ENCODE measurements at regions not wholly inside any gene's neighbourhood (a gene's known extent, or its start where the extent isn't known, plus 50 kb on each side); places are given as distances from the start of the nearest gene placed in this dataset.
"Not testable (repeated sequence)": the region's sequence is repeated elsewhere in the genome, so short reads cannot be mapped to it uniquely, and the experiment has no call there.

DNA sequence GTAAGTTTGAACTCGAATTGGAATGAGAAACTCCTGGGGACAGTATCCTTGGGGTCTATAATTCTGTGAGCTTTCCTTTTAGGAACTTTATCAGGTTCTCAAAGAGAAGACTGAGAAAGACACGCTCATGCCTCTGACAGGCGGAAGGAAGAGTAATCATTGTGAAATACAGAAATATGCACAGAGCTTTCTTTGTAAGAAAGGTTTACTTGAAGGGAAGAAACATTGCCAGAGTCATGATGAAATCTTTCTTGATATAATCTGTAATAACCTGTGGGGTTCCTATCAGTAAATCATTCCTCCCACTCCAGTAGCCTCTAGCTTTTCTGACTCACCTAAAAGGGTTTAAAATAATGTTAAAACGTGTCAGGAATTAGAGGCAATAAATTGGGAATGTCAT is 83.6 kb upstream of the CCDC39 start:
- Histone ChIP-seq H3K27ac (no peak overlapping the region), H3K4me1 (ENCODE audit: control insufficient read depth in 1 of 2, low read depth in 2 of 2) (no peaks in the 10 kb centered on the region), H3K36me3 (no peaks in the 10 kb centered on the region), H3K9me3 (no peaks in the 10 kb centered on the region), H3K4me3 (no peak overlapping the region), H3K27me3 (replicated peaks; ENCODE audit: insufficient read depth) (no peaks in the 10 kb centered on the region)
- TF ChIP-seq, protein P1, sequence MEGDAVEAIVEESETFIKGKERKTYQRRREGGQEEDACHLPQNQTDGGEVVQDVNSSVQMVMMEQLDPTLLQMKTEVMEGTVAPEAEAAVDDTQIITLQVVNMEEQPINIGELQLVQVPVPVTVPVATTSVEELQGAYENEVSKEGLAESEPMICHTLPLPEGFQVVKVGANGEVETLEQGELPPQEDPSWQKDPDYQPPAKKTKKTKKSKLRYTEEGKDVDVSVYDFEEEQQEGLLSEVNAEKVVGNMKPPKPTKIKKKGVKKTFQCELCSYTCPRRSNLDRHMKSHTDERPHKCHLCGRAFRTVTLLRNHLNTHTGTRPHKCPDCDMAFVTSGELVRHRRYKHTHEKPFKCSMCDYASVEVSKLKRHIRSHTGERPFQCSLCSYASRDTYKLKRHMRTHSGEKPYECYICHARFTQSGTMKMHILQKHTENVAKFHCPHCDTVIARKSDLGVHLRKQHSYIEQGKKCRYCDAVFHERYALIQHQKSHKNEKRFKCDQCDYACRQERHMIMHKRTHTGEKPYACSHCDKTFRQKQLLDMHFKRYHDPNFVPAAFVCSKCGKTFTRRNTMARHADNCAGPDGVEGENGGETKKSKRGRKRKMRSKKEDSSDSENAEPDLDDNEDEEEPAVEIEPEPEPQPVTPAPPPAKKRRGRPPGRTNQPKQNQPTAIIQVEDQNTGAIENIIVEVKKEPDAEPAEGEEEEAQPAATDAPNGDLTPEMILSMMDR (IDR thresholded peaks at IDR 0.05): no peak
- no peak for ATAC-seq (ENCODE audit: insufficient number of reproducible peaks, low FRiP score, low read depth)
- no peak for DNase-seq (ENCODE audit: low spot score)

- DNase-seq (ENCODE audit: low spot score) (no peak), ATAC-seq (ENCODE audit: insufficient number of reproducible peaks, low FRiP score, low read depth) (no peak)
- no peaks in the 10 kb centered on the region for H3K27me3 ChIP-seq (replicated peaks; ENCODE audit: insufficient read depth)
- TF ChIP-seq, protein P1 (IDR thresholded peaks at IDR 0.05): no peak
- H3K4me3 ChIP-seq: no peak overlapping the region
- H3K9me3 ChIP-seq: no peaks in the 10 kb centered on the region
- H3K27ac ChIP-seq: no peak overlapping the region
- no peaks in the 10 kb centered on the region for H3K36me3 ChIP-seq
- no peaks in the 10 kb centered on the region for H3K4me1 ChIP-seq (ENCODE audit: control insufficient read depth in 1 of 2, low read depth in 2 of 2)
Observed at GRCh38 chr3:180764481-180764880, 85.2 kb upstream of the CCDC39 start.

DNA sequence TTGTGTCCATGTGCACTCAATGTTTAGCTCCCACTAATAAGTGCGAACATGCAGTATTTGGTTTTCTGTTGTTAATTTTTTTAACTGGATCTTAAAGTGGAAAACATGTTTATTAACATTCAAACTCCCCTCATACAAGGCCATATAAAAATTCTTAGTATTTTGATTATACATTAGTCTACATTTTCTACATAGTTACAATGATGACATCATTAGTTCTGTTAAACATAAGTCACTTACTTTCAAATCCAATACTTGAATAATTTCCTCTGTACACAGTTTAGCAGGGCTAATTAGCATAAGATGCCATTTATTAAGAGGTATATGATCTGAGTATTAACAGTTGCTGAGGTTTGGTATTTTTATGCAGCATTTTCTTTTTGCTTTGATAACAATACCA is 91.3 kb upstream of the CCDC39 start:
- Histone ChIP-seq H3K4me1 (ENCODE audit: control insufficient read depth in 1 of 2, low read depth in 2 of 2) (no peaks in the 10 kb centered on the region), H3K27me3 (replicated peaks; ENCODE audit: insufficient read depth) (no peaks in the 10 kb centered on the region), H3K4me3 (no peak overlapping the region), H3K27ac (no peak overlapping the region), H3K9me3 (no peaks in the 10 kb centered on the region), H3K36me3 (no peaks in the 10 kb centered on the region)
- no peak for ATAC-seq (ENCODE audit: insufficient number of reproducible peaks, low FRiP score, low read depth)
- no peak for DNase-seq (ENCODE audit: low spot score)
- TF ChIP-seq, protein P1 (IDR thresholded peaks at IDR 0.05): no peak

DNA sequence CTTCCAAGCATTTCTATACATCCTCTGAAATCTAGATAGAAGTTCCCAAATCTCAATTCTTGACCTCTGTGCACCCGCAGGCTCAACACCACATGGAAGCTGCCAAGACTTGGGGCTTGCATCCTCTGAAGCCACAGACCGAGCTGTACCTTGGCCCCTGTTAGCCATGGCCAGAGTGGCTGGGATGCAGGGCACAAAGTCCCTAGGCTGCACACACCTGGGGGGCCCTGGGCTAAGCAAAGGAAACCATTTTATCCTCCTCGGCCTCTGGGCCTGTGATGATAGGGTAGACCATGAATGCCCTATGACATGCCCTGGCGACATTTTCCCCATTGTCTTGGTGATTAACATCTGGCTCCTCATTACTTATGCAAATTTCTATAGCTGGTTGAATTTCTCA is 97.1 kb upstream of the CCDC39 start:
- TF ChIP-seq, protein P1 (IDR thresholded peaks at IDR 0.05): no peak
- DNase-seq (ENCODE audit: low spot score) (no peak), ATAC-seq (ENCODE audit: insufficient number of reproducible peaks, low FRiP score, low read depth) (no peak)
- peaks cover 8% of the 10 kb centered on the region for H3K36me3 ChIP-seq
- H3K27me3 ChIP-seq (replicated peaks; ENCODE audit: insufficient read depth): no peaks in the 10 kb centered on the region
- no peak overlapping the region for H3K27ac ChIP-seq
- H3K4me3 ChIP-seq: no peak overlapping the region
- H3K9me3 ChIP-seq: peaks cover 25% of the 10 kb centered on the region
- H3K4me1 ChIP-seq (ENCODE audit: control insufficient read depth in 1 of 2, low read depth in 2 of 2): no peaks in the 10 kb centered on the region

- ATAC-seq (ENCODE audit: insufficient number of reproducible peaks, low FRiP score, low read depth) (no peak), DNase-seq (ENCODE audit: low spot score) (no peak)
- no peak overlapping the region for H3K4me3 ChIP-seq
- peaks cover 10% of the 10 kb centered on the region for H3K36me3 ChIP-seq
- TF ChIP-seq, protein P1 (IDR thresholded peaks at IDR 0.05): no peak
- H3K9me3 ChIP-seq: peaks cover 21% of the 10 kb centered on the region
- H3K27me3 ChIP-seq (replicated peaks; ENCODE audit: insufficient read depth): no peaks in the 10 kb centered on the region
- H3K4me1 ChIP-seq (ENCODE audit: control insufficient read depth in 1 of 2, low read depth in 2 of 2): no peaks in the 10 kb centered on the region
- H3K27ac ChIP-seq: no peak overlapping the region
Observed at GRCh38 chr3:180782195-180782984, 103.1 kb upstream of the CCDC39 start.

GRCh38 chr3:180786227-180786626 is 106.9 kb upstream of the CCDC39 start:
- not testable (repeated sequence) for H3K27me3 ChIP-seq (replicated peaks; ENCODE audit: insufficient read depth); H3K4me1 ChIP-seq (ENCODE audit: control insufficient read depth in 1 of 2, low read depth in 2 of 2); ATAC-seq (ENCODE audit: insufficient number of reproducible peaks, low FRiP score, low read depth); H3K9me3 ChIP-seq; DNase-seq (ENCODE audit: low spot score); H3K27ac ChIP-seq; H3K4me3 ChIP-seq; H3K36me3 ChIP-seq

Measured in thoracic aorta (tissue), 2 donors.